ENCODE measurements at regions not wholly inside any gene's neighbourhood (a gene's known extent, or its start where the extent isn't known, plus 50 kb on each side); places are given as distances from the start of the nearest gene placed in this dataset.

DNA sequence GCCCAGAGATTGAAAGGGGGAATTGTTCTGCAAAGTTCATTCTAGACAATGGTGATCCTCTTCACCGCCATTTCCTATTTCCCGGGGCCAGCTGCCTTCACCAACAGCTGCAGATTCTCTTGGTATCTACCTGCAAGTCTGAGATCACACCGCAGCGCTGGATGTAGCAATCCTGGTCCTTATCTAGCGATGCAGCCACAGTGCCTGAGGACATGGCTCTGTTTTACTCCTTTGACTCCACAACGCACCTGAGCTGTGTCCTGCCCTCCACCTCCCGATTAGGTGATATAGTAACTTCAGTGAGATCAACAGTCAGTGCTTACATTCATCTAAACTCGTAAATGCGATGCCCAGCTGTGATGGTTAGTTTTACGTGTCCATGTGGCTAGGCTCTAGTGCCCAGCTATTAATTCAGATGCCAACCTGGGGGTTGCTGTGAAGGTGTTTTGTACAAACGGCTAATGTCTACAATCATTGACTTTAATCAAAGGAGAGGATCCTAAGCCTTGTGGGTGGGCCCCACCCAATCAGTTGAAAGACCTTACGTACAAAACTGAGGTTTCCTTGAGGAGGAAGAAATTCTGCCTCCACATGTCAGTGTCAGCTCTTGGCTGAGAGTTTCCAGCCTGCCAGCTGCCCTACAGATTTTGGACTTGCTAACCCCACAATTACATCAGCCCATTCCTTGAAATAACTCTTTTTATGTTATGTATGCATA lies 189.8 kb downstream of the SH3BP4 start:
- no peak for DNase-seq

- DNase-seq: no peak
Measured at GRCh38 chr2:235142601-235143000, 190.8 kb downstream of the SH3BP4 start.

GRCh38 chr2:235143789-235144188 lies 192.0 kb downstream of the SH3BP4 start:
- DNase-seq: no peak

DNA sequence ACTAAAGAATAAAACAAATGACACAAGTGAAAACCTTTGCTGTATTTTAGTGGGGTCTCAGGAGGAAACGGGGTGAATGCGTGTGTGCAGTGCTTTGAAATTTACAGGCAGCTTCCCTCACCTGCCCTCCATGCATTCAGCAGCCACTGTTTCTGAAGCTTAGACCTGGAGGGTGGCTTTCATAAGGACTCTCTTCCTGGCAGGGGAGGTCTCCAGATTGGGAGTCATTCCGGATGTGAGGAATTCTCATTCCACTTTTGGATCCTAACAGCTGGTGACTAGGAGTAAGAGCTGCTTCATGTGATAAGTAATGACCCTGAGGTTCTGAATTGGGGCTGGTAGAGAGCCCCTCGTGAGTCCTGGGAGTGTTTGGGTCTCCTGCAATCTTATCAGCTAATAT lies 192.5 kb downstream of the SH3BP4 start:
- DNase-seq: no peak

DNA sequence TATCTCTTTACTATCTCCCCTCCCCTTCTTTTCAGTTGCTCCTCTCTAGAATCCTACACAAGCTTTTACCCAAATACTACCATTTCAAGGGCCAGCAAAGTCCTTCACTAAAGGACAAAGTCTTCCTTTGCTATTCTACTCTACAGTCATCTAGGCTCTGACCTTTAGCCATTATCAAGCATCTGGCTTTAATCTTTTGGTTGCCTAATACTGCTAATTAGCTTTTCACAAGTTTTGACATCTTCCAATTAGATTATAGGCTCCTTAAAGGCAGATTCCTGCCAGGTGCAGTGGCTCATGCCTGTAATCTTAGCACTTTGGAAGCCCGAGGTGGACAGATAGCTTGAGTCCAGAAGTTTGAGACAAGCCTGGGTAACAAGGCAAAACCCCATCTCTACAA lies 194.4 kb downstream of the SH3BP4 start:
- DNase-seq: no peak

DNA sequence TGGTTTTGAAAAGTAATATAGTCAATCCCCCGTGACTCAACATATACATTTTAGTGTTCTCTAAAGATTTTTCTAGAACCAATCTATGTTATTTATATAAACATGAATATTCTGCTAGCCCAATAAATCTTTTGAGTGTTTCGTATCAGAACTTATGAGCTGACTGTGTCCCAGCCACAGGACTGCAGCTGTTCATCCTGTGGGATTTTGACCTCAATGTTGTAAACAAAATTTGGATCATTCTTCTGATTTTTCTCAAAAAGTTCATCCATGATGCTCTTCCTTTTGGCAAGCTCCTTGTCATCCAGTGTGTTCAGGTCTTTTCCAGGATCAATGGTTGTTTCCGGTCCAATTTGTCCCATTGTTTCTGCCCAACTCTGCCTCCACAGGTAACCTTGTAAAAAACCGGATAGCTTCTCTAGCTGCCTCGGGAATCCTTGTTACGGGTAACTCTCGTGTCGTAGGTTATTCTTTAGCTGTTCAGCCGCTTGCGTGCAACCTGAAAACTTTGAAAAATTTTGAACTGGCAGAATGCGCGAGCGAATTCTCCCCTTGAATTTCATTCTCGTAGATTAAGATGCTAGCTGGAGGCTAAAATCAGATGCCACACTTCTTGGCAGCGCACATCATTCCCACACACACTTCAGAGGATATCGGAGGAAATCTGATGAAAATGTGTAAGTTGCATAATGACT lies 195.2 kb downstream of the SH3BP4 start:
- no peak for DNase-seq

- DNase-seq: no peak
Measured at GRCh38 chr2:235148201-235149170, 196.7 kb downstream of the SH3BP4 start.

DNA sequence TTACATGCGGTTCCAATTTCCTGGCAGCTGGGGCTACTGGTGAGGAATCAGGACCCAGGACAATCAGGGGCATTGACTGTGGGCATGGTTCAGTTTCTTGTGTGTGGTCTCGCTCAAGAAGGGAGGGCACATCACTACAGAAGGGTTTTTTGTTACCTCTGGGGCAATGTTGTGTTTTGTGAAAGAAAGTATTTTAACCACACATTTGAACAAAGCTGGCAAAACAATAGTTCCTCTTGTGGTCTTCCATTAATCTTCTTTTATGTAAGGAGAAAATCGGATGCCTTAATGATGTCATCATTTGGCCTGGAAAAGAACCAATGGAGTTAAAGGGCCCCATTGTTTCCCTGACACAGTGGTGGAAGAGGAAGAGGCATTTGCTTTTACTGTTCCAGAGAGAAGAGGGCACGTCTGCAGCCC lies 197.4 kb downstream of the SH3BP4 start:
- no peak for DNase-seq

GRCh38 chr2:235149736-235150135 lies 197.9 kb downstream of the SH3BP4 start:
- no peak for DNase-seq

- DNase-seq: no peak
Measured at GRCh38 chr2:235151152-235151551, 199.3 kb downstream of the SH3BP4 start.

DNA sequence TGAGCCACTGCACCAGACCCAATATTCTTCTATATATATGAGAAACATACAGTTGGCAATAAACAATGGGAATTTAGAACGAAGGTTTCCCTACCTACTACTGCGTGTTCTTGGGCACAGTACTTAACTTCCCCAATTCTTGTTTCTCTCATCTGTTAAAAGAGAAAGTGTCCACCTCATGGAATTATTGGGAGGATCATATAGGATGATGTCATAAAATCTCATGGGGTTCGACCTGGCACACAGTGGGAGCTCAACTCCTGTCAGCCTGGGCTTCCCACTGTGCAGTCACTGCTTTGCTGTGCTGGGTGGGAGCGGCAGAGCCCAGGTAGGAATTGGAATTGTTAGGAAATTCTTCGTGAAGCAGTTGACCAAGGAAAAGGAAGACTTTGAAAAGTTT lies 203.3 kb downstream of the SH3BP4 start:
- DNase-seq: no peak

DNA sequence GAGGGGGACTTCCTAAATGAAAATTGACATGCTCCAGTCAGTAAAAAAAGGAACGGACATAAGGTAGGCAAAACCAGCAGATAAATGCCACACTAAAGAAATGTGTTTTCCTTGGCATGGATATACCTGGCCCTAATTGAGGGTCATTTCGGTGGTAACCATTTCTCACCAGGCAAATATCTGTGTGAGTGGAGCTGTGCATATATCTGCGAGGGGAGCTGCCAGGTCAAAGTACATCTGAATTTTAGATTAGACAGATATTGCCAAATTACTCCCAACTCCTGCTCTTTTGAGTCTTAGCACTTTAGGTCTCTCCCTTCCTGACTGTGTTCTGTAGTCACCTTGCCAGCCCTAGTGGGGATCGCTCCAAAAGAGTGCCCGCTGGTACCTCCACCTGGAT lies 204.2 kb downstream of the SH3BP4 start:
- DNase-seq: no peak

DNA sequence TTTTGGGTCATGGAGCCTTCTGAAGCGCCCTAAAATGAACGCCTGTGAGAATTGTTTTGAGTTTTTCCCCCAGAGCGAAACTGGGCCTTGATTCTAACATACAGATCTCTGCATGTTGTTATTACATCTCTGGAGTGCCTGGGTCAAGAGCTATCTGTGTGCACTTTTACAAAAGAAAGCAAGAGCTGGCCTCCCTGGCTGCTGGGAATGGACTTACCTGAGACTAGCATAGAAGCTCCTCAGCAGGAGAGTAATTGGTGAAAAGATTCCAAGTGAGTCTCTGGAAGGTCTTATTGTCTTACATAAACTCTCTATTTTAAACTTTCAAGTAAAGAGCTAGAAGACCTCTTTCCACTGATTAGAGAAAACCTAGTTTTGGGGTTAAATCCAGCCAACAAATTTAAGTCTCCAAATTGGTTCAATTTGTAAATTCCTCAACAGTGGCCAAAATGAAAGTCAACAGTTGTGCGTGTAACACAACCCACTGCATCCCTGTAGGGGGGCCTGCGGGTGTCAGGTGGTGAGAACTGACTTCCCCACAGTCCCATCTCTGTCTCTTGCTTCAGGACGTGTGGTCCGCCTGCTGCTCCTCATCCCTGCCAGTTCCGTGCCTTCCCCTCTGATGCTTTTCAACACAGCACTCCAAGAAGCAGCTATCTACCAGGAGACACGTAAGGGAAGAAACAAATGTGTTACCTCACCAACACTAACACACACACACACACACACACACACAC lies 206.1 kb downstream of the SH3BP4 start:
- DNase-seq: no peak

DNA sequence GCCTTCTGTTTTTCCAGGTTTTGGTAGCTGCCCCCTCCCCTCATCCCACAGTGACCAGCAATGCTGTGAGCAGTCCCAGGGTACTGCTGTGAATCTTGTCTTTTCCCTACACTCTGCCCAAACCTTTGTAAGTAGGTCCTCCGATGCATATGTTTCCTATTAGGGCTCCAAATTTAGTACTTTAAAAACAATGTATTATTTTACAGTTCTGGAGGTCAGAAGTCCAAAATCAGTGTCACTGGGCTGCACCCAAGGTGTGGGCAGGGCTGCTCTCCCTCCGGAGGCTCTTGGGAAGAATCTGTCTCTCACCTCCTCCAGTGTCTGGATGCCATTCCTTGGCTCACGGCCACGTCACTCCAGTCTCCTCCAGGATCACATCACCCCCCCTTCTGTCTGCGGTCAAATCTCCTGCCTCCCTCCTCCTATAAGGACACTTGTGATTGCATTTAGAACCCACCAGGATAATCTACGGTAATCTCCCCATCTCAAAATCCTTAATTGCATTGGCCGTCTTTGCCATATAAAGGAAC lies 208.5 kb downstream of the SH3BP4 start:
- no peak for DNase-seq

- no peak for DNase-seq
Measured at GRCh38 chr2:235161565-235161964, 209.7 kb downstream of the SH3BP4 start.

DNA sequence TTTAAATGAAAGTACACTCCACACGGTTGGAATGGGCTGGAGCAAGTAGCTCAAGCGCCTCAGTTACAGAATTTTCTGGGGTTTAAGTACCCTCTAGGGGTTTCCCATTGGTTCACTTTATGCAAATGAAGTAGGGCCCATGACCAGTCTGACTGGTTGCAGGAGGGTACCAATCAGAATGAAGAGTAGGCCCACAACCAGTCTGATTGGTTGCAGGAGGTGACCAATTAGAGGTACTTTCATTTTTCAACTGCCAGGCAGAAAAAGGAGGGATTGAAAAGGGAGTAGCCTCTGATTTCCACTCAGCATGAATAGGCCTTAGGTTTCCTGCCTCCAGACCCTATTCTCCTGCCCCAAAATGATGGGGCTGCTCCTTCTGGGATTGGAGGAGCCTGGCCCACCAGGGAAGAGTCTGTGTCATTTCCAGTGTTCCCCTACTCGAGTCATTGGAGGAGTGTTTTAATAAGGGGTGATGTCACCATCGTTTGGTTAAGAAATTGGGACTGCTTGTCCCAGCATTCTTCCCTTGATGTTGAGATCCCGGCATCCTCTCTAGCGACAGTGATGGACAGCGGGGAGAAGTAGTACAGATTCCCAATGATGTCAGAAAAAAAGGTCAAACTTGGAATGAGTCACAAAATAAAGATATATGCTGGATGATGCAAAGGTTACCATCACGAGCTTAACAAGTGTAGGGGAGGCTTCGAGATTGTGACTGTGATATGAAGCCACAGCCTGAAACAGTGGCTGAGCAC lies 210.4 kb downstream of the SH3BP4 start:
- no peak for DNase-seq

GRCh38 chr2:235162837-235163197 lies 211.0 kb downstream of the SH3BP4 start:
- no peak for DNase-seq

DNA sequence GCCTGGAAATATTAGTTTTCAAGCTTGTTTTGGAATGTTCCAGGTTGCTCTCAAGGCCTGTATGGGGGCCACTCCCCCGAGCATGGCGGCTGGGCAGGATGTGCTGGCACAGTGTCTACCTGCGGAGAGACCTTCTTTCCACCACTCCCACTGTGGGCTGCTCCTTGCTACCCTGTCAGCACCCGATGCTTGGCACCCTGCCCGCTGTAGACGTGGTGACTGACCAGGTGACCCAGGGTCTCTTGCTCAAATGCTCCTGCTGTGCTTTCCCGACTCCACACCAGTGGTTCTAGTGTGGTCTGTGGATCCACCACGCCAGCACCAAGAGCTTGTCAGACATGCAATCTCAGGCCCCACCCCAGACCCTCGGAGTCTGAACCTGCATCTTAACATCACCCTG lies 213.3 kb downstream of the SH3BP4 start:
- no peak for DNase-seq

- DNase-seq: no peak
Measured at GRCh38 chr2:235165631-235166030, 213.8 kb downstream of the SH3BP4 start.

GRCh38 chr2:235168174-235168979 lies 216.6 kb downstream of the SH3BP4 start:
- DNase-seq: no peak

DNA sequence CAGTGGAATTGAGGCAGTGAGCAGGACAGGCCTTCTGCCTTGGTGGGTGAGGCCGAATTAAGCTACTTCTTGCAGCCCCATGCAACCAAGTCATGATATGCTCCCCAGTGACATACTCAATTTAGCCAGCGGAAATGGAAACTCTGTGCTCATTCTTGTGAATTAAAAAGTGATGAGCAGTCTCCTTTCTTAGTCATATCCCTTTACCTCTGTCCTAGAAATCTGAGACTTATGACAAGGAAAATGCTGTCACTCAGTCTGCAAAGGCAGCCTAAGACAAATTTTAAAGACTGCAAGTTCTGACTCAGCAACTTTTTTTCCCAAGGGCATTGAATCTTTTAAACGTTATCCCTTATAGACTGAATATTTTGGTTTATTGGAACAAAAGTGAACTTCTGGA lies 218.2 kb downstream of the SH3BP4 start:
- no peak for DNase-seq
